G401 (cell line): ENCODE measurements at regions not wholly inside any gene's neighbourhood (a gene's known extent, or its start where the extent isn't known, plus 50 kb on each side); places are given as distances from the start of the nearest gene placed in this dataset.

ENCODE experiments used
- DNase-seq: peaks from one replicate; pipeline ENCODE4 v3.0.0-alpha.2; 2015; ENCODE audit warnings: low spot score
- in situ Hi-C: cut with HindIII; loops from 2 replicates; pipeline ENCODE4 v1.10.0; 2016; ENCODE audit warnings: low sequenced_read_pairs, mixed read lengths

DNA sequence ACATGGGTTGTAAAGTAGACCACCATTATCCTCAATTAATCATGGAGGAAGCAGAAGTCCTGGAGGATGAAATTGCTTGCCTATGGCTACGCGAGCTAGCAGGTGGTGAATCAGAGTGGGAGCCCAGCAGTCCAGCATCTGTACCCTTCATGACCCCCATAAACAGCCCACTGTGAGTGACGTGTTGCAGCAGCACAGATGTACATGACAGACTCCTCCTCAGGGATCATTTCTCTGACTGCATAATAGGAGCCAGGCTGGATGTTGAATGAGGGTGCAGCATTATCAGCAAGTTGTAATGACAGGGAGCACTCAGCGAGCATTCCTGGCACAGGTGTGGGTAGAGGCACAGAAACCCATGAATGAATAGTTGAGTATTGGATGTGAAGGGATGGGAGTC is 339.3 kb downstream of the MYCN start:
- in situ Hi-C loops: no loop called here
- no peak for DNase-seq

DNA sequence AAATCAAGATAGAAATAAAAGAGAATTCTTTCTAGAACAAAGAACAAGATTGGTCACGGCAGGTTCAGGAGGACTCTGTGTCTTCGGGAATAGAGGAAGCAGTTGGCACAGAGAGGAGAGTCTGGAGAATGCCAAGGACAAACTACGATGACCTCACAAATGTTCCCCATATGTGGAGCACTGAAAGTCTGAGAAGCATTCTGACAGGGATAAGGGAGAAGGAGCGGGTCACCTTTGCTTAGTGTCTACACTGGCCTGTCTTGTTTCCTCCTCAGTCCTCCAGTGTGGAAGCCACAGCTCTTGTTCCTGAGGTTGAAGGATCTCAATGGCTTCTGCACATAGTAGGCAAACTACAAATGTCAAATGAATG is 338.8 kb downstream of the MYCN start:
- in situ Hi-C loops: no loop called here
- no peak for DNase-seq

DNA sequence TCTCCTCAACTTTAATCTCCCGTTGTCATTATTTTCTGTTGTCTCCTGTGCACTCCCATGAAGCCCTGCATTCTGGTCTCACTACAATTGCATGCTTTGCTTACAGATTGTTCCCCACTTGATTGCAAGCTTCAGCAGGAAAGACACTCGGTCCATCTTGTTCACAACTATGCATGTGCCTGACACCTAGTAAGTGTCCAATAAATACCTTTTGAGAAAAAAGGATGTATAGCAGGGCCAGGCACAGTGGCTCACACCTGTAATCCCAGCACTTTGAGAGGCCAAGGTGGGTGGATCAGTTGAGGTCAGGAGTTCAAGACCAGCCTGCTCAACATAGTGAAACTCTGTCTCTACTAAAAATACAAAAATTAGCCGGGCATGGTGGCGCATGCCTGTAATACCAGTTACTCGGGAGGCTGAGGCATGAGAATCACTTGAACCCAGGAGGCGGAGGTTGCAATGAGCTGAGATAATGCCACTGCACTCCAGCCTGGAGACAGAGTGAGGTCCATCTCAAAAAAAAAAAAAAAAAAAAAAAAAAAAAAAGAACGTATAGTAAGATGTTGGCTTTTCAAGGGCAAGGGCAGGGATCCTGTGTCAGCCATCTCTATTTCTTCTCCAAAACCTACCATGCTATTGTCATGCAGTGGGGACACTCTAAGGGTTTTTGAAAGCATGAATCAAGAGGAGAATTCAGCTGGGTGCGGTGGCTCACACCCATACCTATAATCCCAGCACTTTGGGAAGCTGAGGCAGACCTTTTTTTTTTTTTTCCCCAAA is 338.3 kb downstream of the MYCN start:
- in situ Hi-C loops: no loop called here
- DNase-seq: no peak

DNA sequence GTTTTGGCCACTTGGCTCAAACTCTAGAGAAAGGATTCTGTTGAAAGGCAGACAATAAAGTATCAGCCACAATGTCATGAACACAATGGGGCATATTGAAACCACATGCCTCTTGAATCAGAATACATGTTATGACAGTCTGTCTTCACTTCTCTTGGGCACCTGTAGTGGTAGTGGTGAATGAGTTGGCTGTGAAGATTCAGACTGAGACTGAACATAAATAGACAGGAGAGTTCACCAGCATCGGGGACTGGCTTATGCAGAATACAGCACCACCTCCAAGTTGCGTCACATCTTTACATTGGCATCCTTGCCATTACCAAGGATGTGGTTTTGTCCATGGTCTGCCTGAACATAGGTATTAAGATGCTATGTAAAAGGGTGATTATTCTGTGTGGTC is 336.8 kb downstream of the MYCN start:
- in situ Hi-C loops: no loop called here
- no peak for DNase-seq

GRCh38 chr2:16275661-16276060 is 335.3 kb downstream of the MYCN start:
- peak; percentile 3 for DNase-seq
- in situ Hi-C loops: no loop called here

GRCh38 chr2:16275131-16275530 is 334.8 kb downstream of the MYCN start:
- DNase-seq: no peak
- in situ Hi-C loops: no loop called here

DNA sequence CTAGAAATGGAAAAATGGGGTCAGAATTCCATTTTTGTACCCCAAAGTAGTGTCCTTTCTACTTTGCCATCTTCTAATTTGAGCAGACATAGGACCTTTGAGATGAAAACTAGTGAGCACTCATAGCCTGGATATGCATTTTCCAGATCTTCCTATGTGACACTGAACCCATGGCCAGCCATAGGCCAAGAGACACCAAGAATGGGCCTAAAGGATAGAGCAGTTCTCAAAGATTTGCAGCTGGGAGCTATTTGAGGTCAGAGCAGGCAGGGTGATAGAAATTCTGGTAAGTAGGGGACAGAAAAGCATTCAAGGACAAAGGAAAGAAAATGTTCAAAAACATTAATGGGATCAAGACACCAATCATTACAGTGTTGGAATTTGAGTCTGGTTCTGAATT is 332.8 kb downstream of the MYCN start:
- no peak for DNase-seq
- in situ Hi-C loops: no loop called here

- DNase-seq: no peak
- in situ Hi-C loops: no loop called here
Measured at GRCh38 chr2:16272038-16272788, 331.9 kb downstream of the MYCN start.

DNA sequence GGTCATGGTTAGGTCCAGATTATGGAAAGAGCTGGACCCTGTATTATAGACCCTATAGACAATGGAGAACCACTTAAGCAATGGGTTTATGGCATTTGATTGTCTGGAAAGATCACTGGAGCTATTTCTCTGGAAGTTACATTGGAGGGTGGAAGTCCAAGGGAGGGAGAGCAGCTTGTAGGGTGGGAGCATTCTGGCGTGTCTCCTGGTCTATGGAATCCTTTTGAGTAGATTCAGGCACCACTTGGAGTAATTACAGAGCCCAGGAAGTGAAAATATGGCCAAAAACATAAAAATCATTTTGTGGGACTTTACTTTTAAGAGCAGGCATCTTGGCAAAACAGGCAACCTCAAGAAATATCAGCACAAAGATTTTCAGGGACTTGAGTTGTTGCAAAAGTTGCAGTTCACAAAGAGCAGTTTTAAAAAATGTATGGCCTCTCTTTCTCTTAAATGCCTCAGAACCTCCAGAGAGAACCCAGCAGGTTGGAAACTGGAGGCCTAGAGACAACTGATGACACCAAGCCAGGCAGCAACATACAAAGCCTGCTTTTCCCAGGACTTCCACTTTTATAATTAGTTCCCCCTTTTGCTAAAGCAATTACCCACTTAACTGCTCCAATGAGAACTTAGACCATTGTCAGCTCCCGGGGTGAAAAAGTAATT is 331.0 kb downstream of the MYCN start:
- DNase-seq: no peak
- in situ Hi-C loops: no loop called here

- in situ Hi-C loops: no loop called here
Measured at GRCh38 chr2:16270441-16270840, 330.1 kb downstream of the MYCN start.

DNA sequence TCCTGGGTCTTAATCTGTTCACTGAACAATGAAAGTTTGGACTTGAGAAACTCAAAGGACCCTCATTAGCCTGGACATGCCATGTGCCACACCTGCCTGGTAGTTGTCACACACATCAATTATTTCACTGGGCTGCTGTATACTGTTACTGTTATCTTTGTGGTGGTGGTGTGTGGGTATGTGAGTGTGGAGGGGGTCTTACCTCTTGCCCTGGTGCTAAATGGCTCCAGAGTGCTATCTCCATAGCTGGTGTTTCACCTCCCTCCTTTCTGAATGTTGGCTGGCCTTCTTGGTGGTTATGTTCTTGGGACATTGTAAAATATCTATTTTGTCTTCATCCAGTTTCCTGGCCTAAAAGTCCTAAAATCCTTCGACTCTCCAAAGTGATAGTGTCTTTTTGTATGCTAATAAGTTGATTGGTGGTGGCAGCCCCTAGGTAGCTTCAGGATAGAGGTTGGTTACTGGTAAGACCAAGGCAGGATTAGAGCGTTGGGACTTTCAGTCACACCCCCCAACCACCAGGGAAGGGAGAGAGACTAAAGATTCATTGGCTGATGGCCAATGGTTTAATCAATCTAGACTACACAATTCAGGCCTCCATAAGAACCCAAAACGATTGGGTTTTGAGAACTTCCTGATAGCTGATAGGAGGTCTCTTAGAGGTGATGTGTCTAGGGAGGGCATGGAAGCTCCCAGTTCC is 328.1 kb downstream of the MYCN start:
- DNase-seq: no peak
- in situ Hi-C loops: no loop called here

More at GRCh38 chr2:16270441-16270840, 330.1 kb downstream of the MYCN start:
- DNase-seq: no peak

DNA sequence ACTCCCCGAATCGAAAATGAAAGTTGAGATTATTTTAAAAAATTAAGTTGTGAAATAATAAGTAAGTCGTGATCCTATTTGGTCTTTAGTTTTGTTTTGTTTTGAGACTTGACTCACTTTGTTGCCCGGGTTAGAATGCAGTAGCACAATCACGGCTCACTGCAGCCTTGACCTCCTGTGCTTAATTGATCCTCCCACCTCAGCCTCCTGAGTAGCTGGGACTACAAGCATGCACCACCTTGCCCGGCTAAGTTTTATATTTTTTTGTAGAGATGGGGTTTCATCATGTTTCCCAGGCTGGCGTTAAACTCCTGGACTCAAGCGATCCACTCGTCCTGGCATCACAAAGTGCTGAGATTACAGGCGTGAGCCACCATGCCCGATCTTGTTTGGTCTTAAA is 326.2 kb downstream of the MYCN start:
- in situ Hi-C loops: no loop called here

DNA sequence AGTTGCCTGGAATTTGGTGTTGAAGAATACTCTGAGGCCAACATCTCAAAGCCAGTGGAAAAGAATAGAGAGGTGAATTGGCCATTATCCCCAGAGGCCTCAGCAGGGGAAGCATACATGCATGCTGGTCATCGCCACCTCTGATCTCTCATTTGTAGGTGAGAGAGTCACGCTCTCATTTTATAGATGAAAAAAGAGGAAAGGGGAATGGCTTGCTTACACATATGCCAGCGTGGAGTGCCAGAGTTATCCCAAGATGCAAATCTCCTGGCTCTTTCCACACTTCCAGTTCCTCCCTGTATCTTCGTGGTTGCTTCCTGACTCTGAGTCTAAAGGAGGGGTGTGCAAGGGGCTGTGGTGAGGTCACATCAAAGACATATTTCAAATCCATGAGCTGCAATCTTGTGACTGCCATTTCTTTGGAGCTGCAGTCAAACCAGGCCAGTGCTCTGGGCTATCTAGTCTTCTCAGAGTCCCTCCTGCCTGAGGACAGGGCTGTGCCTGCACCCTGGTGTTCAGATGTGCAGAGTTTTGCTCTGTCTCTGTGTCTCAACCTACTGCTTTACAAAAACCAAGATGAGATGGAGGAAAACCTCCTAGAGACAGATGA is 324.7 kb downstream of the MYCN start:
- in situ Hi-C loops: no loop called here
- DNase-seq: no peak

More for the DNA sequence above, 326.2 kb downstream of the MYCN start:
- no peak for DNase-seq

DNA sequence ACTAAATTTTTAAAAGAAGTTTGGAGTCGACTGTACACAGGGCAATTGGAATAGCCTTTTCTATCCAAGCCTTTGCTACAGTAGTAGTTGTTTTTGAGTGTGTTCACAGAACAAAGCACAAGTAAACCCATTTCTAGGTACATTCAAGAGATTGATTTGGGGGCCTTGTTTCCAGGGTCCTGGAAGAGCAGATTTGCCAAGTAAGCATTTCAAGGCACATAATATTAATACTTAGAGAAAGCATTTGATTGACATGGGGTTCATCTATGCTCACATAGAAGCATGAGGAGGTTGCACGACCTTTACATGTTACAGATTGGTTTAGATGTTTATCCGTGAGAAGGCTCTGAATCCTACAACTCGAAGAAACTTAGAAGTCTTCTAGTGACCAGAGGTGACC is 324.1 kb downstream of the MYCN start:
- in situ Hi-C loops: no loop called here
- DNase-seq: no peak

DNA sequence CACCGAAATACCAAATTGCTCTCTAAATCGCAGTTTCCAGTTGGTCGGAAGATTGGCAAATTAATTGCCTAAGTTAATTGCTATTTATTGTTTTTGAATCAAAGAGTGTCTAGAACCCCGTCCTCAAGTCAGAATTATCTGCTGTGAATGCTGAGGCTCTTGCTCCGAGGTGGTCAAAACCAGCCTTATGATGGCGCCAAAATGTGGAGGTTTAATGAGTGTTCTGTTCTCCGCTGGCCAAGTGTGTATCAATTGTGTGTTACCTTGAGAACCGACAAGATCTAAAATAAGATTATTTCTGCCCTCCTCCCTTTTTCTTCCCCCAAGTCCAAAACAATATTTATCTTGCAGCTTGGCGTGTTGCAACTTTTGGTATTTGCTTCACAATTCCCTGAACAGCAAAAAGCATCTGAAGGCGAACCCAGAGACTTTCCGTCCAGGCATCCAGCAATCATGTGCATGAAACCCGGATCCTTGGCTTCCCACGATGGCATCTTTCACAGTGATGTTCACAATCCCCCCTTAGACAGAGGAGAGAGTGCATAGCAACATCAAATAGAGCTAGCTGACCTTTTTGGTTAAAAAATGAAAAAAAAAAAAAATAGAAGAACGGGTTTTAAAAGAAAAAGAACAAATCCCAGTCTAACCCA is 323.0 kb downstream of the MYCN start:
- in situ Hi-C loops: no loop called here

DNA sequence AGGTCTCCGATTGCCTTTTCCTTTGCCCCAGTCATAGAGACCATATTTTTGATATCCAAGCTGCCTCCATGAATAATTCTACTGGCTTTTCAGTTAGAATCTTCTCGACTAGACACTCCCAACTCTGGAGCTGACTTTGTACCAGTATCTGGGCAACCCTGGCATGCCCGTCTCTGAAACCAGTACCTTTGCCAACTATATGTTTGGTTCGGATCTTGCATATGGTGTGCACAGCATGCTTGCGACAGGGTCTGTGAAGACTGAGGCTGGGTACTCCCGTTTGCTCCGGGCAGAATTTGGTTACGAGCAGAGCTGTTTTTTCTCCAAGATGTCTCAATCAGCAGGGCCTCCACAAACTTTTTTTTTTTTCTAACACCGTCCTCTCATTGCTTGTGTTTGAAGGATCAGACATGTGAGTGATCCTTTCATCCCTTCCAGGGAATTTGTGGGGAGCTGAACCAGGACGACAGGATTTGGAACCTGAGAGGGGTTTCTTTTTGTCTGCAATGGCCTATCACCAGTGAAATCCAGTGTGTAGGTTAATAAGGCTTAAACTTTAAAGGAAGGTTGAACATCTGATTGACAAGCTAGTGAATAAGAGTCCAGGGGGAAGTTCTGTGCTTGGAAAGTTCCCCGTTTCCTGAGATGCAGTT is 322.3 kb downstream of the MYCN start:
- DNase-seq: no peak
- in situ Hi-C loops: no loop called here

More for the DNA sequence above, 323.0 kb downstream of the MYCN start:
- DNase-seq: no peak

DNA sequence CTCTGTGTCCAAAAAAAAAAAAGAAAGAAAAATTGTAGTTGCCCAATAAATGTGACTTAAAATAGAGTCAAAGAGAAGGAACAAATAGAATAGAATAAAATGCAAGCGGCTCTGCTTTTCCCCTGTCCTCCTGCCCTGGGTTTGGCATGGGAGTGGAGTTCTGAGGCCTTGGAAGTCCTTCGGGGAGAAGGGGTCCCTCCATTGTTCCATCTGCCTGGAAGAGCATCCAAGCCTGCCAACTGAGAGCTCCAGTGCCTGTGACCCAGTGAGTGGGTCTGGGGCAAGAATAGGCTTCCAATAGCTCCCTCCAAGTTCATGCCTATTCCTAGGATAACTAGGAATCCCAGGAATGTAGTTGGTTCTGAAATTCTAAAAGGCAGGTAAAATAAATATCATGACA is 321.4 kb downstream of the MYCN start:
- no peak for DNase-seq
- in situ Hi-C loops: no loop called here

DNA sequence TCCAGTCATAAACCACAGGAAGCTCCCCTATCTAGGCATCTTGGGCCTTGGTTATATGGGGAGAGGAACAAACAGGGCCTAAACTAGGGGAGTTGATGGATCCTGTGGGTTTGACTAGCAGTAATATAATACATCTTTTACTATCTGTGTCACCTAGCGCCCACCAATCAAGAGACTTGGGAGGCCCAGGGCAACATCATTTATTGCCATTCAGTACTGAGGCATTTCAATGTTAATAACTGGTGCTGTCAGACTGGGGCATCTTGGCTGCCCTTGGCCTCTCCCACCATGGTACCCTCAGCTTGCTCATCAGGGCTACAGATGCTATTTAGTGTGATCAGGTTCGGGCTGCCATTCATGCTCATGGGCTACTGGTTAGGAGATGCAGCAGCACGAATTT is 320.7 kb downstream of the MYCN start:
- DNase-seq: no peak
- in situ Hi-C loops: no loop called here
